ENCODE measurements at regions not wholly inside any gene's neighbourhood (a gene's known extent, or its start where the extent isn't known, plus 50 kb on each side); places are given as distances from the start of the nearest gene placed in this dataset.
"Not testable (repeated sequence)": the region's sequence is repeated elsewhere in the genome, so short reads cannot be mapped to it uniquely, and the experiment has no call there.

- TF ChIP-seq CTCF (IDR thresholded peaks at IDR 0.05); JUN (CRISPR knock-in tag; IDR thresholded peaks at IDR 0.05); IRF2 (CRISPR knock-in tag; IDR thresholded peaks at IDR 0.05; ENCODE audit: borderline replicate concordance, low read depth); ZBTB43 (CRISPR knock-in tag; IDR thresholded peaks at IDR 0.05); ETV6 (CRISPR knock-in tag; IDR thresholded peaks at IDR 0.05); TP53 (CRISPR knock-in tag; IDR thresholded peaks at IDR 0.05); SP1 (CRISPR knock-in tag; conservative IDR thresholded peaks at IDR 0.05); GTF2I (CRISPR knock-in tag; conservative IDR thresholded peaks at IDR 0.05); FOXP1 (CRISPR knock-in tag; IDR thresholded peaks at IDR 0.05; ENCODE audit: borderline replicate concordance): not testable (repeated sequence)
Measured at GRCh38 chr13:24944073-24944472, 151.9 kb upstream of the PABPC3 start.
